ENCODE measurements at regions not wholly inside any gene's neighbourhood (a gene's known extent, or its start where the extent isn't known, plus 50 kb on each side); places are given as distances from the start of the nearest gene placed in this dataset.

DNA sequence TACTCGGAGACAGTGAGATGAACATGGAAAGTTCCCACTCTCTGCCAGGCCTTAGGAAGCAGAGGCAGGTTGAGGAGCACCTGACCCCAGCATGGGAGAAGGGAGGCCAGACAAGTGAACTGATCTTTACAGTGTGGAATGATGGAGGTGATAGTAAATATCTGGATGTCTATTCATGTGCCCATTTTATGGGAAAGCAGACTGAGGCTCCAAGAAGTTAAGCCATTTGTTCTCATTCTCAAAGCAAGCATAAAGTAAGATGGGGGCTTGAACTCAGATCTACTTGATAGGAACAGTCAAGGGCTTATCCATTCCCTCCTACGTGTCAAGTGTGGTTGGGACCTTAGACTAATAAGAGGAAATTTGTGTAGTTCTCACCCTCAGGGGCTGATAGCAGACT is 461.5 kb downstream of the MN1 start:
- ChIA-PET POLR2A (no interaction called here), CTCF (no interaction called here)
- H3K27ac Mint-ChIP-seq: no peak overlapping the region
- peaks cover 0 to 17% (median 14%) of the 10 kb centered on the region in 5 donors for H3K27me3 Mint-ChIP-seq
- ATAC-seq: no peak
- H3K9me3 Mint-ChIP-seq: peaks cover 0 to 6% (median 0%) of the 10 kb centered on the region in 11 donors
- H3K27ac ChIP-seq (ENCODE audit: low read depth, low read length): no peak overlapping the region
- H3K9me3 ChIP-seq (ENCODE audit: control insufficient read depth in 2 of 3, low read length in 3 of 3): no peaks in the 10 kb centered on the region
- H3K36me3 ChIP-seq (ENCODE audit: control insufficient read depth in 2 of 3, insufficient read depth in 3 of 3, low read length in 3 of 3): no peaks in the 10 kb centered on the region
- H3K4me3 Mint-ChIP-seq: no peak overlapping the region
- no peak for DNase-seq
- no peaks in the 10 kb centered on the region for H3K27me3 ChIP-seq (ENCODE audit: control insufficient read depth in 2 of 2, insufficient read depth in 2 of 2, low read length in 2 of 2)
- H3K36me3 Mint-ChIP-seq: no peaks in the 10 kb centered on the region
- no peaks in the 10 kb centered on the region for H3K4me1 ChIP-seq (ENCODE audit: control insufficient read depth in 2 of 2, insufficient read depth in 2 of 2, low read length in 2 of 2)
- intact Hi-C loops (cut with micrococcal nuclease): no loop called here
- no peaks in the 10 kb centered on the region for H3K4me1 Mint-ChIP-seq
- H3K4me3 ChIP-seq (ENCODE audit: low read length): no peak overlapping the region

DNA sequence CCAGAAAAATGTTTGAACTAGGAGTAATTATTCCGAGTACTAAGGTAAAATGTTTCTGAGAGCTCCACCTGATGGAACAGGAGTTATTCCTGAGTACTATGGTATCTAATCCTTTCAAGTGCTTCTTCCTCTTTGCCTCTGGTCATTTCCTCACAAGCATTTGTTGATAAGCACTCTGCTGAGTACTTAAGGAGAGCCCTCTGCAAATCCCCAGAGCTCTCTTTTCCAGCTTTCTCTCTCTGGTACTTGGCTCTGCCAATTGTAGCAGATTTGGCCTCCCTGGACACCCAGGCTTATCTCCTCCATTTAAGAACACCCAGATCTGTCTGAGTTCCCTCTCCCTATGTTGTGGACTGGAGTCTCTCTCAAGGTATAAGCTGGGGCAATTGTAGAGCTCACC is 457.0 kb downstream of the MN1 start:
- Mint-ChIP-seq H3K4me3 (no peak overlapping the region), H3K4me1 (no peaks in the 10 kb centered on the region), H3K27me3 (peaks cover 0 to 34% (median 26%) of the 10 kb centered on the region in 5 donors), H3K27ac (no peak overlapping the region), H3K9me3 (peaks cover 0 to 7% (median 3%) of the 10 kb centered on the region in 11 donors), H3K36me3 (no peaks in the 10 kb centered on the region)
- H3K4me1 ChIP-seq (ENCODE audit: control insufficient read depth in 2 of 2, insufficient read depth in 2 of 2, low read length in 2 of 2): no peaks in the 10 kb centered on the region
- no peak overlapping the region for H3K27ac ChIP-seq (ENCODE audit: low read depth, low read length)
- intact Hi-C loops (cut with micrococcal nuclease): no loop called here
- H3K27me3 ChIP-seq (ENCODE audit: control insufficient read depth in 2 of 2, insufficient read depth in 2 of 2, low read length in 2 of 2): no peaks in the 10 kb centered on the region
- ChIA-PET POLR2A (no interaction called here), CTCF (no interaction called here)
- H3K9me3 ChIP-seq (ENCODE audit: control insufficient read depth in 2 of 3, low read length in 3 of 3): no peaks in the 10 kb centered on the region
- H3K36me3 ChIP-seq (ENCODE audit: control insufficient read depth in 2 of 3, insufficient read depth in 3 of 3, low read length in 3 of 3): no peaks in the 10 kb centered on the region
- ATAC-seq (no peak), DNase-seq (no peak)
- no peak overlapping the region for H3K4me3 ChIP-seq (ENCODE audit: low read length)

DNA sequence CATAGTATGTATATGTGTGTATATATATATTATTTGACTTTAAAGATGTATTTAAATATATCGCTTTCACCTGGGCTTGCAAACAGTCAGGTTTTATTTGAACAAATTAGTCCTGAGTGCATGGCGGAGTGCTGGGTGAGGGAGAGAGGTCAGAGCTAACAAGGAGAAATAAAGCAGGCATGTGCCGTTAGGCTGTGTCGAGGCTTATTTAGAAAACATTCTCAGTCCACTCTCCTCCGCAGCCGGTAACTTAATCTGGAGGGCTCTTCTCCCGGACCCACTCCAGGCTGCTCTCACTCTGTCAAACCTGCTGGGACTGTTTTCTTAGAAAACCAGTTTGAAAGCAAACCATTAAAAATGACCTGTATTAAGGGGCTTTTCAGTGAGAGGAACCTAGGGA is 455.9 kb downstream of the MN1 start:
- H3K36me3 Mint-ChIP-seq: no peaks in the 10 kb centered on the region
- H3K9me3 Mint-ChIP-seq: peaks cover 0 to 16% (median 7%) of the 10 kb centered on the region in 11 donors
- ChIA-PET CTCF (no interaction called here), POLR2A (no interaction called here)
- Histone ChIP-seq H3K27me3 (ENCODE audit: control insufficient read depth in 2 of 2, insufficient read depth in 2 of 2, low read length in 2 of 2) (no peaks in the 10 kb centered on the region), H3K4me3 (ENCODE audit: low read length) (no peak overlapping the region), H3K27ac (ENCODE audit: low read depth, low read length) (no peak overlapping the region), H3K9me3 (ENCODE audit: control insufficient read depth in 2 of 3, low read length in 3 of 3) (peaks cover 0 to 3% (median 0%) of the 10 kb centered on the region in 3 experiments), H3K36me3 (ENCODE audit: control insufficient read depth in 2 of 3, insufficient read depth in 3 of 3, low read length in 3 of 3) (no peaks in the 10 kb centered on the region), H3K4me1 (ENCODE audit: control insufficient read depth in 2 of 2, insufficient read depth in 2 of 2, low read length in 2 of 2) (no peaks in the 10 kb centered on the region)
- no peaks in the 10 kb centered on the region for H3K4me1 Mint-ChIP-seq
- no peak overlapping the region for H3K27ac Mint-ChIP-seq
- DNase-seq: no peak
- no peak overlapping the region for H3K4me3 Mint-ChIP-seq
- intact Hi-C loops (cut with micrococcal nuclease): no loop called here
- H3K27me3 Mint-ChIP-seq: peaks cover 0 to 34% (median 26%) of the 10 kb centered on the region in 5 donors
- ATAC-seq: no peak

- peaks cover 0 to 3% (median 0%) of the 10 kb centered on the region in 3 experiments for H3K9me3 ChIP-seq (ENCODE audit: control insufficient read depth in 2 of 3, low read length in 3 of 3)
- no peak overlapping the region for H3K27ac ChIP-seq (ENCODE audit: low read depth, low read length)
- POLR2A ChIA-PET: no interaction called here
- no peak for DNase-seq
- Mint-ChIP-seq H3K9me3 (peaks cover 0 to 18% (median 7%) of the 10 kb centered on the region in 11 donors), H3K27ac (no peak overlapping the region), H3K4me1 (no peaks in the 10 kb centered on the region), H3K36me3 (peaks cover 0 to 5% (median 0%) of the 10 kb centered on the region in 5 donors), H3K4me3 (no peak overlapping the region), H3K27me3 (peaks cover 0 to 44% (median 38%) of the 10 kb centered on the region in 5 donors)
- H3K36me3 ChIP-seq (ENCODE audit: control insufficient read depth in 2 of 3, insufficient read depth in 3 of 3, low read length in 3 of 3): no peaks in the 10 kb centered on the region
- ATAC-seq: no peak
- CTCF ChIA-PET: no interaction called here
- no peaks in the 10 kb centered on the region for H3K27me3 ChIP-seq (ENCODE audit: control insufficient read depth in 2 of 2, insufficient read depth in 2 of 2, low read length in 2 of 2)
- intact Hi-C loops (cut with micrococcal nuclease): no loop called here
- H3K4me3 ChIP-seq (ENCODE audit: low read length): no peak overlapping the region
- no peaks in the 10 kb centered on the region for H3K4me1 ChIP-seq (ENCODE audit: control insufficient read depth in 2 of 2, insufficient read depth in 2 of 2, low read length in 2 of 2)
Observed at GRCh38 chr22:27347951-27348350, 453.6 kb downstream of the MN1 start.

DNA sequence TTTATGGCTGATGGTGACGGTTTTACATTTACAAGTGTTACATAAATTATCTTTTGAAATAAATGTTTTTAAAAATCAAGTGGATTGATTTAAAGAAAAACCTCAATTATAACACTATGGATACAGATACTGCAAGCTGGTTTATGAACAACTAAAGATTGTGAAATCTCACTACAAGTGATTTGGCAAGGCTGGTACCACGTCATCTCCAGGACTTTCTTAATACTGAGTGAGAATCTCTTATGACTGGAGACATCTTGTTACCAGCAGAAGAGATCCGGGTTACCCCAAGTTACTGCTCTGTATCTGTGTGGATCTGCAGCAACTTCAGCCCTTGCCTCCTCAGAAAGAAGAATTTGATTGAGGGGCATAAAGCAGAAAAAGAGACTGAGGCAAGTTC is 452.9 kb downstream of the MN1 start:
- intact Hi-C loops (cut with micrococcal nuclease): no loop called here

DNA sequence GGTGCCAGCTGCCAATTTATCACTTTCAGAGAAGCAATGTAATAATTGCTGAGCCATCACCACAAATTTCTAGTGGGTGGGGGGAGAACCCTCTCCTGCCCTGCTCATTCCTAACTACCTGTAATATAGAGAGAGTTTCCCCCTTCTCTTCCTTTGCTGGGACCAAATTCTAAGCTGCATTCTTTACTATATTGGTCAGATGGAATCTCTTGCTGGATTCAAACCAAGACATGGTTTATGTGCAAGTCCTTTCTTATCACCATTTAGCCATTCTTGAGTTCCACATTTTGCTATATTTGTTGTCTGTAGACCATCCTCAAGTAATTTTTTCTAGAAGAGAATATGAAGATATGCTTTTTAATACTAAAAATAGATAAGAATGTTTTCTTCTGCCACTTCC is 452.1 kb downstream of the MN1 start:
- H3K27me3 Mint-ChIP-seq: peaks cover 0 to 47% (median 32%) of the 10 kb centered on the region in 5 donors
- ATAC-seq: no peak
- H3K4me1 ChIP-seq (ENCODE audit: control insufficient read depth in 2 of 2, insufficient read depth in 2 of 2, low read length in 2 of 2): no peaks in the 10 kb centered on the region
- ChIA-PET POLR2A (no interaction called here), CTCF (no interaction called here)
- peaks cover 0 to 25% (median 11%) of the 10 kb centered on the region in 11 donors for H3K9me3 Mint-ChIP-seq
- H3K4me1 Mint-ChIP-seq: peaks cover 0 to 4% (median 0%) of the 10 kb centered on the region in 7 donors
- no peaks in the 10 kb centered on the region for H3K27me3 ChIP-seq (ENCODE audit: control insufficient read depth in 2 of 2, insufficient read depth in 2 of 2, low read length in 2 of 2)
- intact Hi-C loops (cut with micrococcal nuclease): no loop called here
- H3K36me3 ChIP-seq (ENCODE audit: control insufficient read depth in 2 of 3, insufficient read depth in 3 of 3, low read length in 3 of 3): no peaks in the 10 kb centered on the region
- H3K4me3 Mint-ChIP-seq: no peak overlapping the region
- peaks cover 0 to 3% (median 0%) of the 10 kb centered on the region in 3 experiments for H3K9me3 ChIP-seq (ENCODE audit: control insufficient read depth in 2 of 3, low read length in 3 of 3)
- no peak for DNase-seq
- no peak overlapping the region for H3K27ac Mint-ChIP-seq
- peaks cover 0 to 10% (median 0%) of the 10 kb centered on the region in 5 donors for H3K36me3 Mint-ChIP-seq
- no peak overlapping the region for H3K4me3 ChIP-seq (ENCODE audit: low read length)
- H3K27ac ChIP-seq (ENCODE audit: low read depth, low read length): no peak overlapping the region

More for the DNA sequence above, 452.9 kb downstream of the MN1 start:
- Histone ChIP-seq H3K27ac (ENCODE audit: low read depth, low read length) (no peak overlapping the region), H3K4me3 (ENCODE audit: low read length) (no peak overlapping the region), H3K36me3 (ENCODE audit: control insufficient read depth in 2 of 3, insufficient read depth in 3 of 3, low read length in 3 of 3) (no peaks in the 10 kb centered on the region), H3K9me3 (ENCODE audit: control insufficient read depth in 2 of 3, low read length in 3 of 3) (peaks cover 0 to 3% (median 0%) of the 10 kb centered on the region in 3 experiments), H3K27me3 (ENCODE audit: control insufficient read depth in 2 of 2, insufficient read depth in 2 of 2, low read length in 2 of 2) (no peaks in the 10 kb centered on the region), H3K4me1 (ENCODE audit: control insufficient read depth in 2 of 2, insufficient read depth in 2 of 2, low read length in 2 of 2) (no peaks in the 10 kb centered on the region)
- Mint-ChIP-seq H3K9me3 (peaks cover 0 to 18% (median 7%) of the 10 kb centered on the region in 11 donors), H3K4me1 (no peaks in the 10 kb centered on the region), H3K36me3 (peaks cover 0 to 5% (median 0%) of the 10 kb centered on the region in 5 donors), H3K27me3 (peaks cover 0 to 41% (median 38%) of the 10 kb centered on the region in 5 donors), H3K27ac (no peak overlapping the region), H3K4me3 (no peak overlapping the region)
- POLR2A ChIA-PET: no interaction called here
- CTCF ChIA-PET: no interaction called here
- DNase-seq (no peak), ATAC-seq (no peak)

DNA sequence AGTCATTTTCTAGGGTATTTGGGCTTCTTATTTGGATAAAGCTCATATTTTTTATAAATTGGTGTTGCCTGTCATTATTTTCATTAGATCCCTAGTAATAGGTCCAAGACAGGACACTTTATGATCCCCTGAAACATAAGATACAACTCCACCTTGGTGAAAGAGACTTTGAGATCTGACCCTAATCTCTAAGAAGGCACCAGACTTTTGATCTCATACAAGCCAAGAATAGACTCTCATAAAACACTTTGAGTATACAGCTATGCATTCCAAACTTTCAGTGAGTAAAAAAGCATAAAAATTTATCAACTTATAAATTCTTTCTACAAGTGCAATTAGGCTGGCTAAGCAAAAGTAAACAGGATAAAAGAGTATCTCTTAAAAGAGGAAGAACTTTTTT is 451.2 kb downstream of the MN1 start:
- no peak overlapping the region for H3K4me3 Mint-ChIP-seq
- H3K27ac ChIP-seq (ENCODE audit: low read depth, low read length): no peak overlapping the region
- intact Hi-C loops (cut with micrococcal nuclease): no loop called here
- H3K9me3 Mint-ChIP-seq: peaks cover 0 to 26% (median 11%) of the 10 kb centered on the region in 11 donors
- H3K36me3 ChIP-seq (ENCODE audit: control insufficient read depth in 2 of 3, insufficient read depth in 3 of 3, low read length in 3 of 3): no peaks in the 10 kb centered on the region
- no peak for ATAC-seq
- H3K4me1 ChIP-seq (ENCODE audit: control insufficient read depth in 2 of 2, insufficient read depth in 2 of 2, low read length in 2 of 2): no peaks in the 10 kb centered on the region
- no peak overlapping the region for H3K27ac Mint-ChIP-seq
- ChIA-PET POLR2A (no interaction called here), CTCF (no interaction called here)
- H3K4me1 Mint-ChIP-seq: peaks cover 0 to 5% (median 0%) of the 10 kb centered on the region in 7 donors
- DNase-seq: no peak
- no peak overlapping the region for H3K4me3 ChIP-seq (ENCODE audit: low read length)
- H3K27me3 Mint-ChIP-seq: peaks cover 0 to 41% (median 28%) of the 10 kb centered on the region in 5 donors
- peaks cover 0 to 10% (median 0%) of the 10 kb centered on the region in 5 donors for H3K36me3 Mint-ChIP-seq
- H3K27me3 ChIP-seq (ENCODE audit: control insufficient read depth in 2 of 2, insufficient read depth in 2 of 2, low read length in 2 of 2): no peaks in the 10 kb centered on the region
- peaks cover 0 to 3% (median 0%) of the 10 kb centered on the region in 3 experiments for H3K9me3 ChIP-seq (ENCODE audit: control insufficient read depth in 2 of 3, low read length in 3 of 3)

All from naive thymus-derived CD4-positive, alpha-beta T cell (primary cell).